ENCODE measurements at regions not wholly inside any gene's neighbourhood (a gene's known extent, or its start where the extent isn't known, plus 50 kb on each side); places are given as distances from the start of the nearest gene placed in this dataset.

- TF ChIP-seq CTCF (IDR thresholded peaks at IDR 0.05; ENCODE audit: unreplicated experiment) = no peak
- no peak overlapping the region for H3K27ac Mint-ChIP-seq
- peaks cover 38% of the 10 kb centered on the region for H3K4me1 Mint-ChIP-seq
- DNase-seq (ENCODE audit: low spot score in 2 of 2, unreplicated experiment in 2 of 2) = no peak
- H3K36me3 Mint-ChIP-seq = no peaks in the 10 kb centered on the region
- H3K27me3 Mint-ChIP-seq (ENCODE audit: low read depth) = peaks cover 12% of the 10 kb centered on the region
- no peak overlapping the region for H3K4me3 Mint-ChIP-seq
- no peaks in the 10 kb centered on the region for H3K9me3 Mint-ChIP-seq
Measured at GRCh38 chr10:63717027-63717715, 196.0 kb downstream of the REEP3 start.

GRCh38 chr10:63718006-63718405 is 196.8 kb downstream of the REEP3 start:
- no peak overlapping the region for H3K27ac Mint-ChIP-seq
- H3K4me3 Mint-ChIP-seq = no peak overlapping the region
- H3K4me1 Mint-ChIP-seq = peaks cover 35% of the 10 kb centered on the region
- H3K9me3 Mint-ChIP-seq = no peaks in the 10 kb centered on the region
- DNase-seq (ENCODE audit: low spot score in 2 of 2, unreplicated experiment in 2 of 2) = no peak
- TF ChIP-seq CTCF (IDR thresholded peaks at IDR 0.05; ENCODE audit: unreplicated experiment) = no peak
- H3K27me3 Mint-ChIP-seq (ENCODE audit: low read depth) = peaks cover 13% of the 10 kb centered on the region
- no peaks in the 10 kb centered on the region for H3K36me3 Mint-ChIP-seq

- no peaks in the 10 kb centered on the region for H3K36me3 Mint-ChIP-seq
Measured at GRCh38 chr10:63718421-63718820, 197.2 kb downstream of the REEP3 start.

GRCh38 chr10:63719226-63719856 is 198.1 kb downstream of the REEP3 start:
- no peak for DNase-seq (ENCODE audit: low spot score in 2 of 2, unreplicated experiment in 2 of 2)
- Mint-ChIP-seq H3K4me1 (peaks cover 27% of the 10 kb centered on the region), H3K36me3 (no peaks in the 10 kb centered on the region), H3K4me3 (no peak overlapping the region), H3K27ac (no peak overlapping the region), H3K9me3 (no peaks in the 10 kb centered on the region), H3K27me3 (ENCODE audit: low read depth) (peaks cover 13% of the 10 kb centered on the region)
- TF ChIP-seq CTCF (IDR thresholded peaks at IDR 0.05; ENCODE audit: unreplicated experiment) = no peak

More at GRCh38 chr10:63718421-63718820, 197.2 kb downstream of the REEP3 start:
- Mint-ChIP-seq H3K4me3 (no peak overlapping the region), H3K9me3 (no peaks in the 10 kb centered on the region), H3K27me3 (ENCODE audit: low read depth) (peaks cover 13% of the 10 kb centered on the region), H3K27ac (no peak overlapping the region), H3K4me1 (peaks cover 31% of the 10 kb centered on the region)
- no peak for TF ChIP-seq CTCF (IDR thresholded peaks at IDR 0.05; ENCODE audit: unreplicated experiment)
- DNase-seq (ENCODE audit: low spot score in 2 of 2, unreplicated experiment in 2 of 2) = no peak

- Mint-ChIP-seq H3K4me3 (no peak overlapping the region), H3K36me3 (no peaks in the 10 kb centered on the region), H3K4me1 (peaks cover 23% of the 10 kb centered on the region), H3K27me3 (ENCODE audit: low read depth) (peaks cover 13% of the 10 kb centered on the region), H3K9me3 (no peaks in the 10 kb centered on the region), H3K27ac (no peak overlapping the region)
- DNase-seq (ENCODE audit: low spot score in 2 of 2, unreplicated experiment in 2 of 2) = no peak
- peak; percentile 93 for TF ChIP-seq CTCF (IDR thresholded peaks at IDR 0.05; ENCODE audit: unreplicated experiment)
Measured at GRCh38 chr10:63720072-63720537, 198.9 kb downstream of the REEP3 start.

All from mesothelial cell of epicardium (in vitro differentiated cells).